OCI-LY7 (cell line): ENCODE measurements at regions not wholly inside any gene's neighbourhood (a gene's known extent, or its start where the extent isn't known, plus 50 kb on each side); places are given as distances from the start of the nearest gene placed in this dataset.

Experiments
- BruUV-seq: library from RNA; stranded (reverse); fragments of 400-500 nt; replicated peaks from 2 replicates; lab custom pipeline; 2021; lab: Mats Ljungman, UMichigan
- CTCF ChIA-PET: fragments of 300-600 bp; sonication (Branson Sonifier 250); formaldehyde crosslinking; loops from one replicate; lab custom pipeline; 2022; ENCODE audit warnings: antibody characterized with exemption; ENCODE audit not compliant: unreplicated experiment; lab: Charles Lee
- POLR2A ChIA-PET: fragments of 300-600 bp; sonication (Branson Sonifier 250); formaldehyde crosslinking; loops from one replicate; lab custom pipeline; 2022; ENCODE audit warnings: antibody characterized with exemption; lab: Charles Lee
- DNase-seq: peaks from one replicate; pipeline ENCODE4 v3.0.0-alpha.2; 2015; ENCODE audit warnings: low spot score
- H2AFZ ChIP-seq: fragments of 200-600 bp; sonication (generic), shearing (Covaris generic); 2 replicates; pipeline ENCODE4 v1.6.1; 2014; ENCODE audit warnings: mild to moderate bottlenecking, antibody characterized with exemption, low read length, moderate library complexity
- H3K27ac ChIP-seq: fragments of 200-600 bp; sonication (generic); 2 replicates; pipeline ENCODE4 v1.5.1; 2014; ENCODE audit warnings: mixed run types, low read depth, mild to moderate bottlenecking, moderate library complexity, low read length, inconsistent platforms; ENCODE audit not compliant: poor library complexity, severe bottlenecking
- H3K36me3 ChIP-seq: fragments of 200-600 bp; sonication (generic); 2 replicates; pipeline ENCODE4 v1.6.1; 2014; ENCODE audit warnings: mild to moderate bottlenecking, antibody characterized with exemption, low read length, moderate library complexity, mixed read lengths; ENCODE audit not compliant: insufficient read depth
- H3K4me1 ChIP-seq: fragments of 200-600 bp; sonication (generic); 2 replicates; pipeline ENCODE4 v1.5.1; 2014; ENCODE audit warnings: mild to moderate bottlenecking, low read length; ENCODE audit not compliant: insufficient read depth, poor library complexity, severe bottlenecking
- H3K4me2 ChIP-seq: fragments of 200-600 bp; sonication (generic); 2 replicates; pipeline ENCODE4 v1.6.1; 2014; ENCODE audit warnings: mild to moderate bottlenecking, low read length
- H3K4me3 ChIP-seq: fragments of 200-600 bp; sonication (generic); 2 replicates; pipeline ENCODE4 v1.5.1; 2014; ENCODE audit warnings: mild to moderate bottlenecking, low read depth, low read length; ENCODE audit not compliant: poor library complexity, severe bottlenecking
- H3K79me2 ChIP-seq: fragments of 200-600 bp; sonication (generic); 2 replicates; pipeline ENCODE4 v1.6.1; 2016; ENCODE audit warnings: low read depth, mild to moderate bottlenecking, low read length, moderate library complexity, mixed read lengths; ENCODE audit not compliant: insufficient read depth
- H3K9me2 ChIP-seq: fragments of 200-600 bp; sonication (generic); 2 replicates; pipeline ENCODE4 v1.6.1; 2016; ENCODE audit warnings: mild to moderate bottlenecking, low read length, mixed read lengths; ENCODE audit not compliant: insufficient read depth
- H3K9me3 ChIP-seq: fragments of 200-600 bp; sonication (generic); 2 replicates; pipeline ENCODE4 v1.6.1; 2014; ENCODE audit warnings: mild to moderate bottlenecking, mixed run types, low read length, mixed read lengths
- H4K20me1 ChIP-seq: fragments of 200-600 bp; sonication (generic); 2 replicates; pipeline ENCODE4 v1.6.1; 2014; ENCODE audit warnings: mild to moderate bottlenecking, antibody characterized with exemption, low read length, moderate library complexity, mixed read lengths; ENCODE audit not compliant: insufficient read depth
- EZH2phosphoT487 ChIP-seq: fragments of 200-600 bp; sonication (generic); IDR thresholded peaks from 2 replicates; pipeline ENCODE4 v1.6.1; 2018; ENCODE audit warnings: low read depth, borderline replicate concordance, mild to moderate bottlenecking, mixed run types, antibody characterized with exemption, low read length, moderate library complexity, mixed read lengths
- intact Hi-C: fragments of 100-400 bp; cut with micrococcal nuclease; formaldehyde crosslinking; loops from one replicate; pipeline ENCODE4 v1.10.0; 2022; ENCODE audit not compliant: unreplicated experiment
- TF ChIP-seq, protein P1 (sequence below): fragments of 200-600 bp; sonication (generic); conservative IDR thresholded peaks from 2 replicates; pipeline ENCODE4 v1.5.1; 2014; ENCODE audit warnings: mild to moderate bottlenecking, antibody characterized with exemption, low read length, moderate library complexity, mixed read lengths

DNA sequence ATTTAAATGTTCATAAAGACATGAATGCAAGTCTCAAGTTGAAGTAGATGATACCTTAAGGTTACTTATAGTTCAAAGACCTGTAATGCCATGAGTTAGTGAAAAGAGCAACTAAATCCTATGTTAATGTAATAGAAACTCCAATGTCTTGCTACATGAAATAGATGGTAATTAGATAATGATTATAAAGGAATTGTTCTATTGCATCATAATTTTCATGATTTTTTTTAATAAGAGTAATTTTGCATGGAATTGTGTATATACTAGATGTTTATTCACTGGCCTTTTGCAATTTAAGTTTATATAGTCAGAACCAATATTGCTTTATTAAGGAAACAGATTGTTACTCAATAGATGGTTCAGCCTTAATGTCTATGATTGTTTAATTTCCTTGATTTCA is 115.5 kb upstream of the SYT10 start:
- TF ChIP-seq, protein P1, sequence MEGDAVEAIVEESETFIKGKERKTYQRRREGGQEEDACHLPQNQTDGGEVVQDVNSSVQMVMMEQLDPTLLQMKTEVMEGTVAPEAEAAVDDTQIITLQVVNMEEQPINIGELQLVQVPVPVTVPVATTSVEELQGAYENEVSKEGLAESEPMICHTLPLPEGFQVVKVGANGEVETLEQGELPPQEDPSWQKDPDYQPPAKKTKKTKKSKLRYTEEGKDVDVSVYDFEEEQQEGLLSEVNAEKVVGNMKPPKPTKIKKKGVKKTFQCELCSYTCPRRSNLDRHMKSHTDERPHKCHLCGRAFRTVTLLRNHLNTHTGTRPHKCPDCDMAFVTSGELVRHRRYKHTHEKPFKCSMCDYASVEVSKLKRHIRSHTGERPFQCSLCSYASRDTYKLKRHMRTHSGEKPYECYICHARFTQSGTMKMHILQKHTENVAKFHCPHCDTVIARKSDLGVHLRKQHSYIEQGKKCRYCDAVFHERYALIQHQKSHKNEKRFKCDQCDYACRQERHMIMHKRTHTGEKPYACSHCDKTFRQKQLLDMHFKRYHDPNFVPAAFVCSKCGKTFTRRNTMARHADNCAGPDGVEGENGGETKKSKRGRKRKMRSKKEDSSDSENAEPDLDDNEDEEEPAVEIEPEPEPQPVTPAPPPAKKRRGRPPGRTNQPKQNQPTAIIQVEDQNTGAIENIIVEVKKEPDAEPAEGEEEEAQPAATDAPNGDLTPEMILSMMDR, result no peak
- no peak for TF ChIP-seq EZH2phosphoT487
- H3K9me2 ChIP-seq, result no peaks in the 10 kb centered on the region
- ChIA-PET CTCF (no interaction called here), POLR2A (no interaction called here)
- no peaks in the 10 kb centered on the region for H3K4me1 ChIP-seq
- H2AFZ ChIP-seq, result no peak overlapping the region
- no TSS peak for BruUV-seq
- H3K4me3 ChIP-seq, result no peak overlapping the region
- H4K20me1 ChIP-seq, result no peaks in the 10 kb centered on the region
- H3K36me3 ChIP-seq, result no peaks in the 10 kb centered on the region
- no peaks in the 10 kb centered on the region for H3K9me3 ChIP-seq
- H3K79me2 ChIP-seq, result no peaks in the 10 kb centered on the region
- H3K4me2 ChIP-seq, result no peak overlapping the region
- intact Hi-C loops, result no loop called here
- H3K27ac ChIP-seq, result no peak overlapping the region
- no peak for DNase-seq

DNA sequence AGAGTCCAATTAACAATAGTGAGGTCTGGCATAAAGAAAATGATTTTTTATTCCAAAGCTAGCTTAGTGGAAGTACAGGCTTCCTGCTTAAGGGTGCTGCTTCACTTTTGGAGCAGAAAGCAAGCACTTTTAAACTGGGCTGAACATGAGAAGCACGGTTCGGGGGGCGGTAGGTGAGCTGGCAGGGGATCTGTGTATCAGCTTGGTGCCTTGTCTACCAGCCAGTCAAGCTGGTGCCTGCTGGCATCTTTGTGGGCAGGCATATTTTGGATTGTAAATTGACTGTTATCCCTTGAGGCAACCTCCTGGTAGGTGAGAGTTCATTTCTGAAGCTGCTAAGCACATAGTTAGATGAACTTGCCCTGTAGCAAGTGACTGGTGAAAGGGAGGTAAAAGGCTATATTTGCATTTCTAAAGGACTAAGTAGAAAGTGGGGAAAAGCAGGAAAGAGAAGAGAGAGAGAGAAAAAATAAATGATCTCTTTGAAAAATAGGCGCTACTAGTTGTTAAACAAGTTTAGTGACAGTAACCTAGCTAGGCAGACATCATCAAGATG is 121.1 kb upstream of the SYT10 start:
- ChIA-PET POLR2A (no interaction called here), CTCF (interaction anchor here (0.6 kb wide), 1 partner anchor 152 kb away, joined by 3 read pairs; no protein-coding TSS in a partner anchor)
- BruUV-seq, result no TSS peak
- peaks cover 4% of the 10 kb centered on the region; the same call in 1 of the 2 replicates for H3K9me3 ChIP-seq
- no peak for DNase-seq
- no peak overlapping the region for H3K27ac ChIP-seq
- H3K4me3 ChIP-seq, result no peak overlapping the region
- no peaks in the 10 kb centered on the region for H3K79me2 ChIP-seq
- H3K9me2 ChIP-seq, result no peaks in the 10 kb centered on the region
- intact Hi-C loops, result no loop called here
- H2AFZ ChIP-seq, result no peak overlapping the region
- no peaks in the 10 kb centered on the region for H3K36me3 ChIP-seq
- H3K4me1 ChIP-seq, result no peaks in the 10 kb centered on the region
- no peaks in the 10 kb centered on the region for H4K20me1 ChIP-seq
- TF ChIP-seq EZH2phosphoT487, result no peak
- TF ChIP-seq, protein P1, result no peak
- H3K4me2 ChIP-seq, result no peak overlapping the region

DNA sequence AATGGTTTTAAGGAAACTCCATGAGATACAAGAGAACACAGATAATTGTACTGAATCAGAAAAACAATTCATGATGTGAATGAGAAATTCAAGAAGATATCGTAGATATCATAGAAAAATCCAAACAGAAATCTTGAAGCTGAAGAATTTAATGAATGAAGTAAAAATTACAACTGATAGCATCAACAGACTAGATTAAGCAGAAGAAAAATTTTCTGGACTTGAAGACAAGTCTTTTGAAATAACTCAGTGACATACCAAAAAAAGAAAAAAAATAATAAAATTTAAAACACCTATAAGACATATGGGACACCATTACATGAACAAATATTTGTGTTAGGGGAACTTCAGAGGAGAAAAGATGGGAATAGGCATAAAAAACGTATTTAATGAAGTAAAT is 122.8 kb upstream of the SYT10 start:
- Histone ChIP-seq H3K79me2 (no peaks in the 10 kb centered on the region), H3K9me3 (peaks cover 4% of the 10 kb centered on the region; the same call in 1 of the 2 replicates), H3K36me3 (no peaks in the 10 kb centered on the region), H4K20me1 (no peaks in the 10 kb centered on the region), H3K4me1 (no peaks in the 10 kb centered on the region), H3K4me2 (no peak overlapping the region), H3K9me2 (no peaks in the 10 kb centered on the region), H3K27ac (no peak overlapping the region), H2AFZ (no peak overlapping the region), H3K4me3 (no peak overlapping the region)
- ChIA-PET POLR2A (no interaction called here), CTCF (no interaction called here)
- TF ChIP-seq EZH2phosphoT487, result no peak
- TF ChIP-seq, protein P1, result no peak
- BruUV-seq, result no TSS peak
- intact Hi-C loops, result no loop called here
- no peak for DNase-seq
